ENCODE measurements at regions not wholly inside any gene's neighbourhood (a gene's known extent, or its start where the extent isn't known, plus 50 kb on each side); places are given as distances from the start of the nearest gene placed in this dataset.
"Not testable (repeated sequence)": the region's sequence is repeated elsewhere in the genome, so short reads cannot be mapped to it uniquely, and the experiment has no call there.

- H3K9me3 ChIP-seq (ENCODE audit: control insufficient read depth, insufficient read depth, low read length) = no peaks in the 10 kb centered on the region; the same call in 1 of the 2 replicates
- no peak overlapping the region for H3K27ac ChIP-seq (ENCODE audit: low read depth, low read length)
- ChIA-PET POLR2A (no interaction called here), CTCF (no interaction called here)
- no peak overlapping the region for H3K4me3 ChIP-seq (ENCODE audit: low read depth, low read length)
- TF ChIP-seq CTCF (IDR thresholded peaks at IDR 0.05; ENCODE audit: low read depth, low read length) = no peak
- DNase-seq (ENCODE audit: low read depth, low spot score) = no peak
- peaks cover 2% of the 10 kb centered on the region for H3K27me3 ChIP-seq (ENCODE audit: control insufficient read depth, insufficient read depth, low read length)
These were observed 278.6 kb upstream of the HS6ST1 start for GRCh38 chr2:128597121-128597762.

DNA sequence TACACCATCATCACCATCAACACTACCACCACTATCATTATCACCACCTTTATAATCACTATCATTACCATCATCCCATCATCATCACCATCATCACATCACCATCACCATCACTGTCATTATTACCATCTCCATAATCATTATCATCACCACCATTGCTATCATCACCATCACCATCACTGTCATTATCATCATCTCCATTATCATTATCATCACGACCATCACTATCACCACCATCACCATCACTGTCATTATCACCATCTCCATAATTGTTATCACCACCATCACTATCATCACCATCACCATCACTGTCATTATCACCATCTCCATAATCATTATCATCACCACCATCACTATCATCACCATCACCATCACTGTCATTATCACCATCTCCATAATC lies 279.6 kb upstream of the HS6ST1 start:
- H3K4me3 ChIP-seq (ENCODE audit: low read depth, low read length); POLR2A ChIA-PET; H3K9me3 ChIP-seq (ENCODE audit: control insufficient read depth, insufficient read depth, low read length); H3K27me3 ChIP-seq (ENCODE audit: control insufficient read depth, insufficient read depth, low read length); H3K27ac ChIP-seq (ENCODE audit: low read depth, low read length); DNase-seq (ENCODE audit: low read depth, low spot score); CTCF ChIA-PET: not testable (repeated sequence)

DNA sequence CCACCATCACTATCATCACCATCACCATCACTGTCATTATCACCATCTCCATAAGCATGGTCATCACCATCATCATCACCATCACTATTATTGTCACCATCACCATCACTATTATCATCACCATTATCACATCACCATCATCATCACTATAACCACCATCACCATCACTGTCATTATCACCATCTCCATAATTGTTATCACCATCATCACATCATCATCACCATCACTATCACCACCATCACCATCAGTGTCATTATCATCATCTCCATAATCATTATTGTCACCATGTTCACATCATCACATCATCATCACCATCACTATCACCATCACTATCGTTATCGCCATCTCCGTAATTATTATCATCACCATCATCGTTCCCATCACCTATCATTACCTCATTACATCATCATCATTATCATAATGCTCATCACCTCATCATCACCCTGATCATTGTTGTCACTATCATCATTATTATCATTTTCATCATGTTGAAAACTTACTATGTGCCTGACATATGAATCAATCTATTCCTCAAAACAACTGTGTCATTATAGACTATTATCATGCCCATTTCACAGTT lies 280.3 kb upstream of the HS6ST1 start:
- ChIA-PET POLR2A (no interaction called here), CTCF (no interaction called here)
- Histone ChIP-seq H3K27me3 (ENCODE audit: control insufficient read depth, insufficient read depth, low read length) (peaks cover 2% of the 10 kb centered on the region), H3K4me3 (ENCODE audit: low read depth, low read length) (no peak overlapping the region), H3K27ac (ENCODE audit: low read depth, low read length) (no peak overlapping the region), H3K9me3 (ENCODE audit: control insufficient read depth, insufficient read depth, low read length) (no peaks in the 10 kb centered on the region; the same call in 1 of the 2 replicates)
- no peak for DNase-seq (ENCODE audit: low read depth, low spot score)
- no peak for TF ChIP-seq CTCF (IDR thresholded peaks at IDR 0.05; ENCODE audit: low read depth, low read length)

- Histone ChIP-seq H3K9me3 (ENCODE audit: control insufficient read depth, insufficient read depth, low read length) (no peaks in the 10 kb centered on the region; the same call in 1 of the 2 replicates), H3K27ac (ENCODE audit: low read depth, low read length) (no peak overlapping the region), H3K27me3 (ENCODE audit: control insufficient read depth, insufficient read depth, low read length) (peaks cover 2% of the 10 kb centered on the region), H3K4me3 (ENCODE audit: low read depth, low read length) (no peak overlapping the region)
- ChIA-PET CTCF (no interaction called here), POLR2A (no interaction called here)
- no peak for DNase-seq (ENCODE audit: low read depth, low spot score)
- no peak for TF ChIP-seq CTCF (IDR thresholded peaks at IDR 0.05; ENCODE audit: low read depth, low read length)
These were observed 281.0 kb upstream of the HS6ST1 start for GRCh38 chr2:128599700-128600099.

- H3K9me3 ChIP-seq (ENCODE audit: control insufficient read depth, insufficient read depth, low read length) = no peaks in the 10 kb centered on the region; the same call in 1 of the 2 replicates
- no peak for TF ChIP-seq CTCF (IDR thresholded peaks at IDR 0.05; ENCODE audit: low read depth, low read length)
- no peak for DNase-seq (ENCODE audit: low read depth, low spot score)
- CTCF ChIA-PET = no interaction called here
- no peak overlapping the region for H3K27ac ChIP-seq (ENCODE audit: low read depth, low read length)
- POLR2A ChIA-PET = interaction anchor here (0.7 kb wide), 1 partner anchor 15 kb away, joined by 4 read pairs; no protein-coding TSS in a partner anchor
- H3K27me3 ChIP-seq (ENCODE audit: control insufficient read depth, insufficient read depth, low read length) = peaks cover 2% of the 10 kb centered on the region
- no peak overlapping the region for H3K4me3 ChIP-seq (ENCODE audit: low read depth, low read length)
These were observed 282.1 kb upstream of the HS6ST1 start for GRCh38 chr2:128600581-128601297.

Measured in AG04450 (cell line).